RKO (cell line): ENCODE measurements at regions not wholly inside any gene's neighbourhood (a gene's known extent, or its start where the extent isn't known, plus 50 kb on each side); places are given as distances from the start of the nearest gene placed in this dataset.
"Not testable (repeated sequence)": the region's sequence is repeated elsewhere in the genome, so short reads cannot be mapped to it uniquely, and the experiment has no call there.

Experiments
- DNase-seq: peaks from one replicate; pipeline ENCODE4 v3.0.0-alpha.2; 2016; ENCODE audit warnings: low spot score

GRCh38 chr3:8421711-8422110 lies 79.9 kb upstream of the LMCD1 start:
- DNase-seq = no peak

- no peak for DNase-seq
Observed at GRCh38 chr3:8423307-8423706, 78.3 kb upstream of the LMCD1 start.

- DNase-seq = no peak
Observed at GRCh38 chr3:8424281-8424680, 77.3 kb upstream of the LMCD1 start.

GRCh38 chr3:8436661-8437287 lies 64.8 kb upstream of the LMCD1 start:
- no peak for DNase-seq

- no peak for DNase-seq
Observed at GRCh38 chr3:8438507-8439079, 63.0 kb upstream of the LMCD1 start.

GRCh38 chr3:8440142-8440541 lies 61.5 kb upstream of the LMCD1 start:
- DNase-seq = not testable (repeated sequence)

- DNase-seq = peak; percentile 40
Observed at GRCh38 chr3:8441969-8442559, 59.6 kb upstream of the LMCD1 start.

- DNase-seq = no peak
Observed at GRCh38 chr3:8442993-8443650, 58.5 kb upstream of the LMCD1 start.

- peak; percentile 68 for DNase-seq
Observed at GRCh38 chr3:8443829-8444791, 57.5 kb upstream of the LMCD1 start.

- no peak for DNase-seq
Observed at GRCh38 chr3:8444883-8445282, 56.7 kb upstream of the LMCD1 start.

- DNase-seq = peak; percentile 4
Observed at GRCh38 chr3:8445861-8446260, 55.8 kb upstream of the LMCD1 start.

- no peak for DNase-seq
Observed at GRCh38 chr3:8446845-8447244, 54.8 kb upstream of the LMCD1 start.

GRCh38 chr3:8450618-8451017 lies 51.0 kb upstream of the LMCD1 start:
- DNase-seq = no peak

- peak; percentile 24 for DNase-seq
Observed at GRCh38 chr3:8451696-8452095, 49.9 kb upstream of the LMCD1 start.
